ENCODE measurements at regions not wholly inside any gene's neighbourhood (a gene's known extent, or its start where the extent isn't known, plus 50 kb on each side); places are given as distances from the start of the nearest gene placed in this dataset.
A peak's percentile ranks its signal among the peaks of the same experiment; 100 is the strongest.

DNA sequence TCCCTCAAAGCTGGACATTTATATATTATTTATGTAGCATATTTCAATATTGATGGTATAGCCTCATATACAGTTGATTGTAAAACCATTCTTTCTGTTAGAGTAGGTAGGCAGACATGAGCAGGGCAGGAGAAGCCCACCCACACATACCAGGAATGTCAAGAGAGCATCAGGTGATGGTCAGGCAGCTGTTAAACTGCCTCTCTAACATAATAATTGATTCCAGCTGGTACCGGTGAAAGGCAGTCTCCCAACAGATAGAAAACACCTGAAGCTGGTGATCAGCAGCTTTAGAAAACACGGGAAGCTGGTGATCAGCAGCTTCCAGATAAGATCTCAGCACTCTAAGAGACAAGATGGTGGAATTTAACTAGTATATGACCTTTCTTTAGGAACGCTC lies 132.9 kb downstream of the SLITRK6 start:
- no peak for DNase-seq (ENCODE audit: low read depth in 4 of 4, low spot score in 2 of 4)

DNA sequence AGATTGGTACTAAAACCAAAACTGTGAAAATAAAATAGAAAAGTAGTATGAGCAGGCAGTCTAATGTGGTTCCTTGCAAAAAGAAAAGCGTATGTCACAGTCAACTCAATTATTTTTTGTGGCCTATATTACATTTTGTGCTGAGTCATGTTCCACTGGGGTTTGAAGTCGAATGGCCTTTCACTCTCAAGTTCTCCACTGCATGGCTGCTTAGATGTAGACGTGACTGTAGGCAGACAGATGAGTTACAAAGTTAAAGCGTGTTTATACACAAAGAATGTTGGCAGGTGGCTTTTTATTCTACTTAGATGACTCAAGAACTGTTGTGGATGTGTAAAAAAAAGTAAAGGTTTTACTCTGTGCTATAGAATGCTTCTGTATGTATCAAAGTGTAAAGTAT lies 133.9 kb downstream of the SLITRK6 start:
- no peak for DNase-seq (ENCODE audit: low read depth in 4 of 4, low spot score in 2 of 4)

DNA sequence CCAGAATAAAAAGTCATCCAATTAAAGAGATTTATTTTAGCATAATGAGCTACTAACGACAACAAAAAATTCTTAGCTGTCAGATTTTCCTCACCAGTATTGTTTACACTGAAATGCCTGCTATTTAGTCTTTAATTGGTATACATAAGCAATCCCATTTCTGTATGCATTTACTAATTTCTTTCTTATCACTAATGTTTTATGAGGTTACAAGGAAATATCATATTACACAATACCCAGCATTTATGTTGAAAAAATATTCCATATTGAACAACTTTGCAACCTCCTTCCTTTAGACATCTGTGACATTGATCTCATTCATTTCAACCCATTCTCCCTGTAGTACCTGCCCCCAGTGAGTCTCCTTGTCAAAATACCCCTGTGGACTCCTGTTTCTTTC lies 135.4 kb downstream of the SLITRK6 start:
- DNase-seq (ENCODE audit: low read depth in 4 of 4, low spot score in 2 of 4) = no peak

DNA sequence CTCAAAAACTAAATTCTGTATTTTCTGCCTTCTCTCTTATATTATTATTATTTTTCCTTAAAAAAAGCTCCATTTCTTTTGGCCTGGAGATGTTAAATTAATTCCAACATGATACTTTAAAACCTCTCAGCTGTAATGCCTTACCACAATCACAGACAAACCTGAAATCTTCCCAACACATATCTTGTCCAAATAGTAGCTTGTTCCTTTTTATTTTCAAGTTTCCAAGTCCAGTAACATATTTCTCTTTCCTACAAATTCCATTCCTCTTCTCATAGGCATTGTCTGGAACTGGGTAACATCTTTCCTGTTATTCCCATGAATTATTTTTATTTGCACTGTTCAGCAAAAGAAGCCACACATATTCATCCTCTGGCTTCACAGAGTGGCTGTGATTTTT lies 137.0 kb downstream of the SLITRK6 start:
- no peak for DNase-seq (ENCODE audit: low read depth in 4 of 4, low spot score in 2 of 4)

DNA sequence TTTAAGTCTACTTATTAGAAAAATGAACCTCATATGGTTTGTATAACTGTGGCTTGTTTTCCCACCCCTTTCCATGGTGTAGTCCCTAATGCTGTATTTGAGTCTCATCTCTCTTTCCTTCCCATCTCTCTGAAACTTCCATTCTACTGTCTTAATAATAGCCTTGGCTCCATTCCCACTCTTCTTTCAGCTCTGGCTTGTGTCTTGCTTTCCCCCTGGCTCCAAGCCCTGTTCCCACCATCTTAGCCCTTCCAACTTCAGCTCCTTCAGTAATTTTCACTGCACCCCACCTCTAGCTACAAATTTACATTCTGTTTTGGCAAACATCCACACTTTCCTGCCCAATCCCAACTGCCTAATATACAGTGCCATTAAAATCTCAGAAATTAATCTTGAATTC lies 137.5 kb downstream of the SLITRK6 start:
- no peak for DNase-seq (ENCODE audit: low read depth in 4 of 4, low spot score in 2 of 4)

DNA sequence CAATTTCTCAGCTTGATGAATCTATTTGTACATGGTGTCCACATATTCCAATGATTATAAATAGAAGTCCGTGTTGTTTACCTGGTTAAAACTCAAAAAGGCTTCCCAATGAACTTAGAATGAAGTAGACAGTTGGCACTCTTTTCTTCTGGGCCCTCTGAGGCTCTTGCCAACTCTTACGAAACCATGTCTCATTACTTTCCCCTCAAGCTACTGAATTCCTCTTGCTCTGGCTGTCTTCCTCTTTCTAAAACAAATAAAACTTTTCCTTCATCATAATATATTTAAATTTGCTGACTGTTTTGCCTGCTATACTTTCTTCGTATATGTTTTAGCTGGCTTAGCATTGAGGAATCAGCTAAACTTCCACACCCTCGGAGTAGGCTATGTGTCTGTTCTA lies 139.7 kb downstream of the SLITRK6 start:
- DNase-seq (ENCODE audit: low read depth in 4 of 4, low spot score in 2 of 4) = no peak

DNA sequence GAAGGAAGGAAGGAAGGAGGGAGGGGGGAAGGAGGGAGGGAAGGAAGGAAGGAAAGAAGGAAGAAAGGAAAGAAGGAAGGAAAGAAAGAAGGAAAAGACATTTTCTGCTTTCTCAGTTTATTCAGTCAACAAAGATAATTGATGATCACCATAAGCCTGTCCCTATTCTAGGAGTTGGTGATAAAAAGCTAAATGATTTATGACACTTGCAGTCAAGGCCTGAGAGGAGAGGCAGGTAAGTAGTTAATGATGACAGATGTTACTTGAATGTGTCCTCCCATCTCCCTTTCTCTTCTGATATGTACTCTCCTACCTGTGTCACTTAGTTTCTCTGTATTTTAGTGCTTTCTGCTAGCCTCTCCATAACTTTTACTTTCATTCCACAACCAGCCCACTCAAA lies 141.3 kb downstream of the SLITRK6 start:
- no peak for DNase-seq (ENCODE audit: low read depth in 4 of 4, low spot score in 2 of 4)

DNA sequence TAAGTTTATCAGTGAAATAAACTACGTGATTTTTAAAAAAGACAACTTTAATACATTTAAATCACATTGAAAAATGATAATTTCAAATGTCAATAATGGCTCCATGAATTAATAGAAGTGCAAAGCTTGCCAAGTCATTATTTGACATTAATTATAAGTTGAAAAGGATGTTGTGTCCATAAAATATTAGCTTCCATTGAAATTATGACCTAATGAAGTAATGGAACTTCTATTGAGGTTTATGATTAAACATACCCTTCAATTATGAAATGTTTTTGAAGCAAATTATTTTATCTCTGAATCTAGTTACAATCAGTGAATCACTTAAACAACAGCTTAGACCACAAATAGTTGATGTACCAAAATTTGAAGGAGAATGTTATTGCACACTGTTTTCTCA lies 144.2 kb downstream of the SLITRK6 start:
- DNase-seq (ENCODE audit: low read depth in 4 of 4, low spot score in 2 of 4) = no peak

DNA sequence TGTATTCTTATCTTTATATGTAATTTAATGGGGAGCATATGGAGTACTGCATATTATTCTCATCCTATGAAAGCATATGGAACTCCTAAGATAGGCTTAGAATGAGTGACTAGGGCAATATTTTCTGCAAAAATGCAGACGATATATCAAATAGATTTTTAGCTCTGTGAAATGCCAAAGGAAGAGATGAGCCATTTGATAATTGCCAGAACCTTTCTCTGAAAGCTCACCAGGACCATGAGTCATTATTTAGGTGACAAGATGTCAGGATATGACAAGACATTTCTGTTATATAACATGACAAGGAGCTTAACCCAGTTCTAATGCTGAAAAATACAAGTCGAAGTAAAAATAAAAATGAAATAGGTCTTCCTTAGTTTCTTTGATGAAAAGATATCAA lies 145.0 kb downstream of the SLITRK6 start:
- no peak for DNase-seq (ENCODE audit: low read depth in 4 of 4, low spot score in 2 of 4)

DNA sequence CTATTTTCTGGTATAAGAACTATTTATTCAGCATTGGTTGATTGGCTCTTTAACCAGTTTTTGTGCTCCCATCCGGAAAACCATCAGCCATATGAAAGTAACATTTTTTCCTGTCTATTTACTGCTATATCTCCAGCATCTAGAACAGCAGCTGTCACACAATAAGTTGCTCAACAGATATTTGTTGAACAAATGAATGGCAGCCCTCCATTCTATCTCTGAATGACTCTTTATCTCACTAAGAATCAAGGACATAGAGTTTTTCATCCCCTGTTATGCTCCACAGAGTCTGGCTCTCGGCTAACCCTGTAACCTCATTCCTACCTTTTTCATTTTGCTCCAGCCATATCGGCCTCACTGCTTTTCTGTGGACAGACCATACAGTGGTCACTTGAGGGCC lies 145.5 kb downstream of the SLITRK6 start:
- no peak for DNase-seq (ENCODE audit: low read depth in 4 of 4, low spot score in 2 of 4)

DNA sequence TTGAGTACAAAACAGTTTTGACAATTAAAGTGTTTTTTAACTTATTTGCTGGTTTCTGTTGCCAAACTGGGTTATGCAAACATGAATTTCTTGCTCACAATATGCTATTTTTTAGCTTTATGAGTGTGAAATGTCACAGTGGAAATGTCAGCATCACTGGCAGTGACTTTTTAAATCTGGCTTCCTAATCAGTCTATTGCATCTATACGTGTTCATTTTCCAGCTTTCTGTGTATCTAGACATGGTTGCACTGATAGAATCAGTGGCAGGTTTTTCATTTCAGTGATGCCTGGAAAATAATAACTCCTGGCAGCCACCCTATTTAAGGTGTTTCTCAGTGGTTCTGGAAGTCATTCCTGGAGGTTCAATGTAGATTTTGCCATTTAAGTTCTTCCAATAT lies 146.7 kb downstream of the SLITRK6 start:
- DNase-seq (ENCODE audit: low read depth in 4 of 4, low spot score in 2 of 4) = no peak

DNA sequence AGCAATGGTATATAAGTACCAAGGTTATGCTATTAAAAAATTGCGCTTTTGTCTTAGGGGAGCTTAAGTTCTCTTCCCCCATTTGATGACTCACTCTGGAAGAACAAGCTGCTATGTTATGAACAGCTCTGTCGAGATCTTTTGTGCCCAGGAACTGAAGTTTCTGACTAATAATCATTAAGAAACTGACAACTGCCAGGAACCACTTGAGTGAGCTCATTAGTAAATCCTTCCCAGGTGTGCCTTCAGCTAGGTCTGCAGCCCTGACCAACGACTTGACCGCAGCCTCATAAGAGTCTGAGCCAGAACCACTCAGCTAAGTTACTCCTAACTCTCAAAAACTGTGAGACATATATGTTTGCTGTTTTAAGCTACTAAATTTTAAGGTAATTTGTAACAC lies 147.8 kb downstream of the SLITRK6 start:
- no peak for DNase-seq (ENCODE audit: low read depth in 4 of 4, low spot score in 2 of 4)

DNA sequence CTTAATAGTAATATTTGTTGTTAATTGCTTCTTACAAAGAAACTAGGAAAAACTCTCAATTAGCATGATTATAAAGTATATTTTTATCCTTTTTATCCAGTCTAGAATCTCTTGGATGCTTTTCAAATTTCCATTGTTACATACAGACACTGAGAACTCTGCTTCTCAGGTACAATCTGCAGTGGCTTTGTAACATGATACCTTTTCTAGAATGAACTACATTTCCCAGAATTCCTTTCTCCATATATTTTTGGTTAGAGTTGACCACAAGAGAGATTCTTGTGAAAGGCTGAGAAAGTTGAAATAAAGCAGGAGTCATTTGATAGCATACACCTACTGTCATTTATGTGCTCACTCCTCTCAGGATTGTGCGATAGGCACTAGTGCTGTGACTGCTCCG lies 148.6 kb downstream of the SLITRK6 start:
- DNase-seq (ENCODE audit: low read depth in 4 of 4, low spot score in 2 of 4) = no peak

DNA sequence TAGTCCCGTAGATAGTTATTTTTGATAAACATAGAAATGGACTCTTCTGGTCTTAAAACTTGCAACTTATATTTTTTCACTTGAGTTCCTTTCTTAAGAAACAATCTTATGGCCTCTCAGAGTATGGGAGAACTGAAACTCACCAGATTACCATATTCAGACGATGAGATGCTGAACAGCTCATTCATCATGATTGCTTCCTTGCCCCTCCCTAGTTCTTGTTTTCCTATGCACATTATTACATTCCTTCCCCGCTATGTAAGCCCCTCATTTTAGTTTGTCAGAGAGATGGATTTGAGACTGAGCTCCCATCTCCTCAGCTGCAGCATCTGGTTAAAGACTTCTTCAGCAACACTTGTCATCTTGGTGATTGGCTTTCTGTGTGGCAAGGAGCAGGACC lies 158.5 kb downstream of the SLITRK6 start:
- no peak for DNase-seq (ENCODE audit: low read depth in 4 of 4, low spot score in 2 of 4)

DNA sequence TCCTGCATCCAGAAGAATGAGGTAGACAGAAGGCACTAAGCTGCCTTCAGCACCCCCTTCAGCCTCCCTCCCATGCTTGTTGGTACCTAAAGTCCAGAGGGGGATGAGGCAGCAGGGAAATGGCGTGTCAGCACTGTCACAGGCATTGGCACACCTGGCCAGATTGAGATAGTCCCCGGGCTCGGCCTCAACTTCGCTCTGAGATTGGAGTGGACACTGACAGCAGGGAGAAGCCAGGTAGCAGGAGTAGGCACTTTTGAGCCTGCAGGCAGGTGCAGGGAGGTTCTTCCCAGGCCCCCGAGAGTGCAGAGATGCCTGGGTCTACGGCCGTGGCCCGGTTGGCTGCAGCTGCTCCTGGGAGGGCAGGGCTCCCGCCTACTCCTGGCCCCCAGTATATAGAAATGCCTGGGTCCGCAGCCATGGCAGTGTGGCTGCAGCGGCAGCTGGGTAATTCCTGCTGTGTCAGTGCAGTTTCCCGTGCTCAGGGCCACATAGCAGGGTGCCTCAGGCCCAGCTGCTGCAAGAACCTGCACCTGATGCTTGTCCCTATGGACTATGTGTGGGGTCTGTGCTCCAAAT lies 160.3 kb downstream of the SLITRK6 start:
- no peak for DNase-seq (ENCODE audit: low read depth in 4 of 4, low spot score in 2 of 4)

DNA sequence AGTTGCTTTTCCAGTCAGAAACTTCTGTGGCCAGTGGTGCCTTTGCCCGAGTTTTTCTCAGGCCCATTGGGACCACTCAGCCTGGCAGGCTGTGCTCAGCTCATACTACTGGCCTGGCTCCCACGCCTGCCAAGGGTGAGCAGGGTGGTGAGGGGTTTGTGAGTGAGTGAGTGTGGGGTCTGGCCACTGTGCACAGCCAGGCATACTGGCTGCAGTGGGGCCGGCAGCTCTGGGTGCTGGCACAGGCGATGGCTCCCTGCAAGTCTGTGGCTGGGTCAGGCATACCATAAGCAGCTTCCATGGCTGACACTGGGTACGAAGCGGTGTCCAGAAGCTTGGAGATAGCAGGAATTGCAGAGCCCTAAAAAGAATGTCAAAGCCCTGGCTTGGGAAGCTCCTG lies 161.0 kb downstream of the SLITRK6 start:
- no peak for DNase-seq (ENCODE audit: low read depth in 4 of 4, low spot score in 2 of 4)

DNA sequence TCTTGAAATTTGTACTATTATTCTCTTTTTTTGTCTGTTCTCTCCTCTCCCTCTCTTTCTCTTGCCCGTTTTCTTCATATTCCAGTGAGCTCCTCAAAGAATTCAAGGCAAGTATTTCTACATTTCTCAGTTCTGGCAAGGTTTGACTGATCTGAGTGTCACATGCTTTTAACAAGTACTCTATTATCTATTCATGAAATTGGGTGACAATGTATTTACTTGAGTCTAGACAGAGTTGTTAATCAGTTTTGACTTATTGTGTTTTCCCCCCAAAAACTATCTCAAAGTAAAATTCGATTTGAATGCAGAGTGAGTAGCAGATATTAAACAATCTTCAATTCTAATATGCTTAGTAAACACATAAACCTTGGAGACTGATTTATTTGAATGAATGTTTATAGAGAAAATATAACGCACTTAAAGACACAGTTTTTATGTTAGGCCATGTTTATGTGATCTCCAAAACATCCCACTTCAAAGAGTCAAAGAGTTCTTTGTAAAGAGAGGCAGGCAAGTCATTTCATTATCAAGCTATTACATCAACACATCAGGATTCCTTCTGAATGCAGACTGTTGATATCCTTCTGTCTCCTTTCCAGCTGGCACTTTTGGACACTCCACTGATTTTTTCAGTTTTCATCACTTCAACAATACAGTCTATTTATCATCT lies 166.6 kb downstream of the SLITRK6 start:
- DNase-seq (ENCODE audit: low read depth in 4 of 4, low spot score in 2 of 4) = no peak

DNA sequence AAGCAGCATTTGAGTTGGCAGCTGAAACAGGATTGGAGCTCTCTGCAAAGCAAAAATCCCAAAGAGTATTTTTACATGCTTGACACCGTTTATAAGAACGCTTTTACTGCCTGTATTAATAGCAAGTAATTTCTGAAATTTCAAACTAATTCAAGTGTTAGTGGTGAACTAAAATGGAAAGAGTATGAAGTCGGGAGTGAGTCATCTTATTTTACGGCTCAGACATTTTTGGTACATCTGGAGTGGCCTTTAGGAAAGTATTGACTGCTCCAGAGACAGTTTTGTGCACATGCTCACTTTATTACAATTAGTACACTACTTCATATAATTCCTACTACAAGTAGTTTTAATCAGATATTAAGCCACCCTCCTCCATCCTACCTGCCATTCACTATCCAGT lies 167.4 kb downstream of the SLITRK6 start:
- no peak for DNase-seq (ENCODE audit: low read depth in 4 of 4, low spot score in 2 of 4)

DNA sequence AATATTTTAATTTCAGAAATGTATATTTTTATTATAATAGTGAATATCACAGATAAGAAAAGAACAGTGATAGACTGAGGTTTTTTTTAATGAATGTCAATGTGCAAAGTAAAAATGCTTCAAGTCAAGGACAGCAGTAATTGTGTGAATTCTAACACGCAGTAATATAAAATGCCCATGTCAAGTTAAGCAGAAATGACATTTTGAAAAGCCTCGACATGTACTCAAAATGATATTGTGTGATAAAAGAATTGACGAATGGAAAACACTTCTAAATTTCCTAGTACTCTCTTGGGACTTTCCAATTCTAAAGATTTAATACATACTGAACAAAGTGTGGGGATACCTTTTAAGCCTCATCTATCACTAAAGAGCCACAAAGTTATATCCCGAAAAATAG lies 172.6 kb downstream of the SLITRK6 start:
- no peak for DNase-seq (ENCODE audit: low read depth in 4 of 4, low spot score in 2 of 4)

DNA sequence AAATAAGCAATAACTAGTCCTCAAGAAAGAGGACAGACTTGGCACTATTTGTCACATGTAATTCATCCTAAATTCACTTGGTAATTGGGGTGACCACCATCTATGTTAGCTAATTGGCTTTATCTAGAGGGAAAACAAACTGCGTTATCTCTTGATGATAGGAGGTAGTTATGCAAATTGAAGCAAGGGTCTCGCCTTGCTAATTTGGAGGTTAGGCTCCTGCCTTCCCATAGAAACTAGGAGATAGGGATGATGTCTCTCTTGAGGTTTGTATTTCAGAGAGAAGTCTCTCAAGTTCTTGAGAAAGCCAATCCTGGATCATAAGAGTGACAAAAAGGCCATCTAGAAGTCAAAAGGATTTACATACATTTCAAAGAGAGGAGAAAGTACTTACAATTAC lies 179.9 kb downstream of the SLITRK6 start:
- DNase-seq (ENCODE audit: low read depth in 4 of 4, low spot score in 2 of 4) = no peak

DNA sequence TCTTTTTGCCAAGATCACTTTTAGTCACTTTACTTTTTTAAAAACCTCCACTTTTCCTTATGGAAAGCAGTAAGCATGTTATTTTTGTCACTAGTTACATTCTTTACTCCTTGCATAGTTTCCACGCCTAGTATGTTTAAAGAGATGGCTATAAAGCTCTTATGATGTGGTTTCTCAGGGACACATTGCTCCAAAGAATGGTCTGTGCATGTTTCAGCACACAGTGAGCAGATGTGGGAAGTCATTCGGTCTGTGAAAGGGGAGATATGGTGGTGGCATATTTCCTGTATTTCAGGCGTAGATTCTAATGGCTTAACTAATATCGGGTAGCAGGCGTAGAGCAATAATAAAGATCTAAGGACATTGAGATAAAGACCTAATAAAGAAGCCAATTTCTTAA lies 180.7 kb downstream of the SLITRK6 start:
- DNase-seq (ENCODE audit: low read depth in 4 of 4, low spot score in 2 of 4) = no peak

DNA sequence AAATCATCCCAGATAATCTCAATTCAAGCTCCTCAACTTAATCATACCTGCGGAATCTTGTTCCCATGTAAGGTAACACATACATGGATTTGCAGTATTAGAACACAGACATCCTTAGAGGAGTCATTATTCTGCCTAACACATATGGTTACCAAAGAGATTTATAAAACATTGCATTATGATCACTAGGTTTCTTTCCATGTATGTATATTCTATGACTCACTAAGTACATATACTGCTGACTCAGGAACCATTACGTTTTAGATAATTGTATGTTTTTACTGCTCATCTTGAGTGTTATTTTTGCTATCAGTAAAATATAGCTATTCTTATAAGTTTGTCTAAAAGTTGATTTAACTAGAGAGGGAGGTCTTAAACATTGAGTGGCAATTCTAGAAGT lies 182.9 kb downstream of the SLITRK6 start:
- DNase-seq (ENCODE audit: low read depth in 4 of 4, low spot score in 2 of 4) = no peak

DNA sequence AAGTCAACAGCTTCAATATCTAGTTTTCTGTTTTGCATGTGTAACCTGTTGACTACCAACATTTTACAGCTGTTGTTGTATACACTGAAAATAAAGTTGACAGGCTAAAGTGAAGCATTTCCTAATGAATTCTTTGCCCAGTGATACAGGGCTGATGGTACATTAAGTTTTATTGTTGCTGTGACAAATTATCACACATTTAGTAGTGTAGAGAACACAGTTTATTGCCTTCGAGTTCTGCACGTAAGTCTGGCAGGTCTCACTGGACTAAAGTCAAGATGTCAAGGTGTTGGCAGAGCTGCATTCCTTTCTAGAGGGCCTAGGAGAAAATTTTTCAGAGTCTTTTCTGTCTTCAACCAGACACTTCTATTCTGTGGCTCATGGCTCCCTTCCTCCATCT lies 184.2 kb downstream of the SLITRK6 start:
- DNase-seq (ENCODE audit: low read depth in 4 of 4, low spot score in 2 of 4) = peak in 3 of 4 donors; percentile 9 to 41 (median 10)
